ENCODE measurements at regions not wholly inside any gene's neighbourhood (a gene's known extent, or its start where the extent isn't known, plus 50 kb on each side); places are given as distances from the start of the nearest gene placed in this dataset.

GRCh38 chr13:103614761-103615160 lies 548.5 kb upstream of the SLC10A2 start:
- TF ChIP-seq CTCF (IDR thresholded peaks at IDR 0.05) (no peak), POLR2A (IDR thresholded peaks at IDR 0.05; ENCODE audit: low read depth) (no peak)

Data from esophagus muscularis mucosa (tissue), 3 donors.